ENCODE measurements at regions not wholly inside any gene's neighbourhood (a gene's known extent, or its start where the extent isn't known, plus 50 kb on each side); places are given as distances from the start of the nearest gene placed in this dataset.

- H3K9me3 ChIP-seq (ENCODE audit: control extremely low read depth in 1 of 5, control insufficient read depth in 4 of 5, insufficient read depth in 2 of 5, low read depth in 1 of 5, low read length in 4 of 5) = peaks cover 0 to 9% (median 0%) of the 10 kb centered on the region in 5 experiments
- ChIA-PET CTCF (no interaction called here), POLR2A (interaction anchor here (0.7 kb wide), 1 partner anchor 22 kb away, joined by 6 read pairs; no protein-coding TSS in a partner anchor)
- H3K27ac ChIP-seq (ENCODE audit: insufficient read depth in 1 of 2, low read depth in 1 of 2, low read length in 2 of 2, poor library complexity in 1 of 2, severe bottlenecking in 2 of 2) = no peak overlapping the region
- peaks cover 0 to 4% (median 0%) of the 10 kb centered on the region in 4 experiments for H3K4me1 ChIP-seq (ENCODE audit: control extremely low read depth in 1 of 4, control insufficient read depth in 4 of 4, insufficient read depth in 4 of 4, low read length in 3 of 4)
- DNase-seq = no peak
- no peaks in the 10 kb centered on the region for H3K36me3 ChIP-seq (ENCODE audit: control insufficient read depth in 4 of 4, insufficient read depth in 4 of 4, low read length in 3 of 4)
- no peak overlapping the region for H3K4me3 ChIP-seq (ENCODE audit: control insufficient read depth in 1 of 7, extremely low read depth in 1 of 7, insufficient read depth in 4 of 7, low read depth in 2 of 7, low read length in 6 of 7)
- no peaks in the 10 kb centered on the region for H3K27me3 ChIP-seq (replicated peaks in 2 of 5; ENCODE audit: control insufficient read depth in 4 of 5, insufficient read depth in 5 of 5, low read length in 4 of 5)
- 88% methylated on average over 4 of the region's 5 CpGs for WGBS (ENCODE audit: insufficient coverage)
Observed at GRCh38 chr5:171610686-171611085, 174.9 kb upstream of the SMIM23 start.

GRCh38 chr5:171612749-171613148 lies 172.9 kb upstream of the SMIM23 start:
- Histone ChIP-seq H3K4me3 (ENCODE audit: control insufficient read depth in 1 of 7, extremely low read depth in 1 of 7, insufficient read depth in 4 of 7, low read depth in 2 of 7, low read length in 6 of 7) (no peak overlapping the region), H3K9me3 (ENCODE audit: control extremely low read depth in 1 of 5, control insufficient read depth in 4 of 5, insufficient read depth in 2 of 5, low read depth in 1 of 5, low read length in 4 of 5) (peaks cover 0 to 3% (median 0%) of the 10 kb centered on the region in 5 experiments), H3K27ac (ENCODE audit: insufficient read depth in 1 of 2, low read depth in 1 of 2, low read length in 2 of 2, poor library complexity in 1 of 2, severe bottlenecking in 2 of 2) (no peak overlapping the region), H3K27me3 (replicated peaks in 2 of 5; ENCODE audit: control insufficient read depth in 4 of 5, insufficient read depth in 5 of 5, low read length in 4 of 5) (no peaks in the 10 kb centered on the region), H3K36me3 (ENCODE audit: control insufficient read depth in 4 of 4, insufficient read depth in 4 of 4, low read length in 3 of 4) (no peaks in the 10 kb centered on the region), H3K4me1 (ENCODE audit: control extremely low read depth in 1 of 4, control insufficient read depth in 4 of 4, insufficient read depth in 4 of 4, low read length in 3 of 4) (peaks cover 0 to 4% (median 0%) of the 10 kb centered on the region in 4 experiments)
- no peak for DNase-seq
- CTCF ChIA-PET = no interaction called here
- 100% methylated on average over 5 of the region's 5 CpGs for WGBS (ENCODE audit: insufficient coverage)
- POLR2A ChIA-PET = no interaction called here

GRCh38 chr5:171614511-171614910 lies 171.1 kb upstream of the SMIM23 start:
- Histone ChIP-seq H3K36me3 (ENCODE audit: control insufficient read depth in 4 of 4, insufficient read depth in 4 of 4, low read length in 3 of 4) (no peaks in the 10 kb centered on the region), H3K9me3 (ENCODE audit: control extremely low read depth in 1 of 5, control insufficient read depth in 4 of 5, insufficient read depth in 2 of 5, low read depth in 1 of 5, low read length in 4 of 5) (no peaks in the 10 kb centered on the region), H3K27ac (ENCODE audit: insufficient read depth in 1 of 2, low read depth in 1 of 2, low read length in 2 of 2, poor library complexity in 1 of 2, severe bottlenecking in 2 of 2) (no peak overlapping the region), H3K4me1 (ENCODE audit: control extremely low read depth in 1 of 4, control insufficient read depth in 4 of 4, insufficient read depth in 4 of 4, low read length in 3 of 4) (peaks cover 0 to 4% (median 0%) of the 10 kb centered on the region in 4 experiments), H3K27me3 (replicated peaks in 2 of 5; ENCODE audit: control insufficient read depth in 4 of 5, insufficient read depth in 5 of 5, low read length in 4 of 5) (no peaks in the 10 kb centered on the region), H3K4me3 (ENCODE audit: control insufficient read depth in 1 of 7, extremely low read depth in 1 of 7, insufficient read depth in 4 of 7, low read depth in 2 of 7, low read length in 6 of 7) (no peak overlapping the region)
- no peak for DNase-seq
- POLR2A ChIA-PET = no interaction called here
- CTCF ChIA-PET = interaction anchor here (1.4 to 2.0 kb wide), 2 partner anchors 12 to 13 kb away, joined by 5 to 10 read pairs; no protein-coding TSS in a partner anchor
- 100% methylated on average over 3 of the region's 5 CpGs for WGBS (ENCODE audit: insufficient coverage)

GRCh38 chr5:171614971-171615653 lies 170.5 kb upstream of the SMIM23 start:
- Histone ChIP-seq H3K4me3 (ENCODE audit: control insufficient read depth in 1 of 7, extremely low read depth in 1 of 7, insufficient read depth in 4 of 7, low read depth in 2 of 7, low read length in 6 of 7) (no peak overlapping the region), H3K27me3 (replicated peaks in 2 of 5; ENCODE audit: control insufficient read depth in 4 of 5, insufficient read depth in 5 of 5, low read length in 4 of 5) (no peaks in the 10 kb centered on the region), H3K4me1 (ENCODE audit: control extremely low read depth in 1 of 4, control insufficient read depth in 4 of 4, insufficient read depth in 4 of 4, low read length in 3 of 4) (no peaks in the 10 kb centered on the region), H3K36me3 (ENCODE audit: control insufficient read depth in 4 of 4, insufficient read depth in 4 of 4, low read length in 3 of 4) (no peaks in the 10 kb centered on the region), H3K27ac (ENCODE audit: insufficient read depth in 1 of 2, low read depth in 1 of 2, low read length in 2 of 2, poor library complexity in 1 of 2, severe bottlenecking in 2 of 2) (no peak overlapping the region), H3K9me3 (ENCODE audit: control extremely low read depth in 1 of 5, control insufficient read depth in 4 of 5, insufficient read depth in 2 of 5, low read depth in 1 of 5, low read length in 4 of 5) (no peaks in the 10 kb centered on the region)
- POLR2A ChIA-PET = no interaction called here
- DNase-seq = no peak
- 95% methylated on average over 16 of the region's 22 CpGs for WGBS (ENCODE audit: insufficient coverage)
- CTCF ChIA-PET = interaction anchor here (1.4 to 2.0 kb wide), 2 partner anchors 11 to 14 kb away, joined by 5 to 10 read pairs; no protein-coding TSS in a partner anchor

GRCh38 chr5:171615705-171616640 lies 169.6 kb upstream of the SMIM23 start:
- CTCF ChIA-PET = interaction anchor here (1.4 to 2.0 kb wide), 2 partner anchors 10 to 14 kb away, joined by 5 to 10 read pairs; no protein-coding TSS in a partner anchor
- 86% methylated on average over 12 of the region's 22 CpGs for WGBS (ENCODE audit: insufficient coverage)
- H3K27me3 ChIP-seq (replicated peaks in 2 of 5; ENCODE audit: control insufficient read depth in 4 of 5, insufficient read depth in 5 of 5, low read length in 4 of 5) = no peaks in the 10 kb centered on the region
- no peaks in the 10 kb centered on the region for H3K36me3 ChIP-seq (ENCODE audit: control insufficient read depth in 4 of 4, insufficient read depth in 4 of 4, low read length in 3 of 4)
- no peak overlapping the region for H3K4me3 ChIP-seq (ENCODE audit: control insufficient read depth in 1 of 7, extremely low read depth in 1 of 7, insufficient read depth in 4 of 7, low read depth in 2 of 7, low read length in 6 of 7)
- DNase-seq = no peak
- POLR2A ChIA-PET = no interaction called here
- no peaks in the 10 kb centered on the region for H3K9me3 ChIP-seq (ENCODE audit: control extremely low read depth in 1 of 5, control insufficient read depth in 4 of 5, insufficient read depth in 2 of 5, low read depth in 1 of 5, low read length in 4 of 5)
- no peaks in the 10 kb centered on the region for H3K4me1 ChIP-seq (ENCODE audit: control extremely low read depth in 1 of 4, control insufficient read depth in 4 of 4, insufficient read depth in 4 of 4, low read length in 3 of 4)
- H3K27ac ChIP-seq (ENCODE audit: insufficient read depth in 1 of 2, low read depth in 1 of 2, low read length in 2 of 2, poor library complexity in 1 of 2, severe bottlenecking in 2 of 2) = no peak overlapping the region

GRCh38 chr5:171617266-171617665 lies 168.4 kb upstream of the SMIM23 start:
- Histone ChIP-seq H3K4me1 (ENCODE audit: control extremely low read depth in 1 of 4, control insufficient read depth in 4 of 4, insufficient read depth in 4 of 4, low read length in 3 of 4) (no peaks in the 10 kb centered on the region), H3K27ac (ENCODE audit: insufficient read depth in 1 of 2, low read depth in 1 of 2, low read length in 2 of 2, poor library complexity in 1 of 2, severe bottlenecking in 2 of 2) (no peak overlapping the region), H3K4me3 (ENCODE audit: control insufficient read depth in 1 of 7, extremely low read depth in 1 of 7, insufficient read depth in 4 of 7, low read depth in 2 of 7, low read length in 6 of 7) (no peak overlapping the region), H3K27me3 (replicated peaks in 2 of 5; ENCODE audit: control insufficient read depth in 4 of 5, insufficient read depth in 5 of 5, low read length in 4 of 5) (no peaks in the 10 kb centered on the region), H3K9me3 (ENCODE audit: control extremely low read depth in 1 of 5, control insufficient read depth in 4 of 5, insufficient read depth in 2 of 5, low read depth in 1 of 5, low read length in 4 of 5) (no peaks in the 10 kb centered on the region), H3K36me3 (ENCODE audit: control insufficient read depth in 4 of 4, insufficient read depth in 4 of 4, low read length in 3 of 4) (no peaks in the 10 kb centered on the region)
- ChIA-PET CTCF (no interaction called here), POLR2A (no interaction called here)
- no peak for DNase-seq
- WGBS (ENCODE audit: insufficient coverage) = 97% methylated on average over 8 of the region's 12 CpGs
